Central memory CD8-positive, alpha-beta T cell (primary cell): ENCODE measurements at regions not wholly inside any gene's neighbourhood (a gene's known extent, or its start where the extent isn't known, plus 50 kb on each side); places are given as distances from the start of the nearest gene placed in this dataset.
A peak's percentile ranks its signal among the peaks of the same experiment; 100 is the strongest.

Source experiments
- ATAC-seq: fragments of 150-1000 bp; cut with Tn5 transposase; replicated peaks from 2 replicates; pipeline ENCODE4 v1.10.0; 2022; ENCODE audit warnings: mild to moderate bottlenecking, moderate FRiP score, moderate number of reproducible peaks; ENCODE audit not compliant: poor library complexity, severe bottlenecking; ENCODE audit errors: extremely low read depth
- DNase-seq, 2 donors: peaks; one replicate each; pipeline ENCODE4 v3.0.0; 2021; ENCODE audit warnings: low spot score in 2 of 2
- H3K27ac Mint-ChIP-seq: one replicate; pipeline ENCODE4 v1.8.0; 2022; ENCODE audit warnings: low read depth, mild to moderate bottlenecking, moderate library complexity, mixed read lengths
- H3K27me3 Mint-ChIP-seq: one replicate; pipeline ENCODE4 v1.8.0; 2022; ENCODE audit warnings: mixed read lengths
- H3K36me3 Mint-ChIP-seq: one replicate; pipeline ENCODE4 v1.8.0; 2022; ENCODE audit warnings: mild to moderate bottlenecking, moderate library complexity, mixed read lengths; ENCODE audit not compliant: insufficient read depth
- H3K4me1 Mint-ChIP-seq: one replicate; pipeline ENCODE4 v1.8.0; 2022; ENCODE audit warnings: mixed read lengths
- H3K4me3 Mint-ChIP-seq: one replicate; pipeline ENCODE4 v1.8.0; 2022; ENCODE audit warnings: mild to moderate bottlenecking, moderate library complexity, mixed read lengths
- H3K9me3 Mint-ChIP-seq: one replicate; pipeline ENCODE4 v1.8.0; 2022; ENCODE audit warnings: mixed read lengths

GRCh38 chr6:156700440-156701057, 76.6 kb upstream of the ARID1B start:
- ATAC-seq = no peak
- H3K27me3 Mint-ChIP-seq = peaks cover 42% of the 10 kb centered on the region

GRCh38 chr6:156699935-156700334, 77.2 kb upstream of the ARID1B start:
- Mint-ChIP-seq H3K27ac (no peak overlapping the region), H3K4me1 (no peaks in the 10 kb centered on the region)

More at GRCh38 chr6:156700440-156701057, 76.6 kb upstream of the ARID1B start:
- Mint-ChIP-seq H3K4me1 (no peaks in the 10 kb centered on the region), H3K9me3 (no peaks in the 10 kb centered on the region), H3K4me3 (no peak overlapping the region), H3K27ac (no peak overlapping the region), H3K36me3 (peaks cover 2% of the 10 kb centered on the region)
- no peak for DNase-seq

GRCh38 chr6:156699017-156699421, 78.2 kb upstream of the ARID1B start:
- ATAC-seq (no peak), DNase-seq (no peak)
- no peaks in the 10 kb centered on the region for H3K4me1 Mint-ChIP-seq
- H3K9me3 Mint-ChIP-seq = no peaks in the 10 kb centered on the region
- H3K36me3 Mint-ChIP-seq = peaks cover 2% of the 10 kb centered on the region
- peaks cover 46% of the 10 kb centered on the region for H3K27me3 Mint-ChIP-seq
- no peak overlapping the region for H3K27ac Mint-ChIP-seq
- H3K4me3 Mint-ChIP-seq = no peak overlapping the region

More at GRCh38 chr6:156699935-156700334, 77.2 kb upstream of the ARID1B start:
- no peak for DNase-seq
- peaks cover 2% of the 10 kb centered on the region for H3K36me3 Mint-ChIP-seq
- no peak for ATAC-seq
- no peaks in the 10 kb centered on the region for H3K9me3 Mint-ChIP-seq
- peaks cover 39% of the 10 kb centered on the region for H3K27me3 Mint-ChIP-seq
- no peak overlapping the region for H3K4me3 Mint-ChIP-seq

GRCh38 chr6:156698239-156699016, 78.8 kb upstream of the ARID1B start:
- ATAC-seq (peak; percentile 58), DNase-seq (no peak)
- Mint-ChIP-seq H3K4me1 (no peaks in the 10 kb centered on the region), H3K36me3 (peaks cover 2% of the 10 kb centered on the region), H3K27me3 (peaks cover 46% of the 10 kb centered on the region), H3K9me3 (no peaks in the 10 kb centered on the region), H3K27ac (no peak overlapping the region), H3K4me3 (no peak overlapping the region)

DNA sequence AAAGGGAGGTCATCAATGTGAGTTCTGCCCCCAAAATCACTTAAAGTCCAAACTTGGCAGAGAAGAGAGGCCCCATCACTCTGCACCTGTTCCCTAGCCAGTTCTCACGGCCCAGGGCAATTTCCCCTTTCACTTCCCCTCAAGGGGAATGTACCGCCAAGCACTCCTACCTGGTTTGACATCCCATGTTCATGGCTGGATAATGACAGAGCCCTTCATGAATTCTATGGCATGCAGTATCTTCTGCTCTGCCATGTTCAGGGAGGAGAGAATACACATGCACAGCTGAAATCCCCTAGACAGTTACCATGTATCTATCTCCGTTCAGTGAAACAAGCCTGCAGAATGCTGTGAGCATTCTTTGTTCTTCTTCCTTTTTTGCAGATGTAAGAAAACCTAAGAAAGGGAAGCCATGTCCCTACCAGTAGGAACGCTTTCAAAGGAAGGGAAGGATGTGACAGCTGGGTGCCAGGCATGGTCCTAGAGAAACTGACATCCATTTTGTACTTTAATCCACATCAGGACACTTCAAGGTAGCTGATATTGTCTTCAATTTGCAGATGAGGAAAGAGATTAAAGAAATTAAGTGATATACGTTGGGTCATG, 79.8 kb upstream of the ARID1B start:
- no peaks in the 10 kb centered on the region for H3K9me3 Mint-ChIP-seq
- peaks cover 2% of the 10 kb centered on the region for H3K36me3 Mint-ChIP-seq
- peaks cover 46% of the 10 kb centered on the region for H3K27me3 Mint-ChIP-seq
- ATAC-seq (no peak), DNase-seq (no peak)
- H3K4me3 Mint-ChIP-seq = no peak overlapping the region
- no peak overlapping the region for H3K27ac Mint-ChIP-seq
- H3K4me1 Mint-ChIP-seq = no peaks in the 10 kb centered on the region

- H3K27ac Mint-ChIP-seq = no peak overlapping the region
- ATAC-seq = no peak
- H3K4me3 Mint-ChIP-seq = no peak overlapping the region
Measured at GRCh38 chr6:156695742-156696141, 81.4 kb upstream of the ARID1B start.

DNA sequence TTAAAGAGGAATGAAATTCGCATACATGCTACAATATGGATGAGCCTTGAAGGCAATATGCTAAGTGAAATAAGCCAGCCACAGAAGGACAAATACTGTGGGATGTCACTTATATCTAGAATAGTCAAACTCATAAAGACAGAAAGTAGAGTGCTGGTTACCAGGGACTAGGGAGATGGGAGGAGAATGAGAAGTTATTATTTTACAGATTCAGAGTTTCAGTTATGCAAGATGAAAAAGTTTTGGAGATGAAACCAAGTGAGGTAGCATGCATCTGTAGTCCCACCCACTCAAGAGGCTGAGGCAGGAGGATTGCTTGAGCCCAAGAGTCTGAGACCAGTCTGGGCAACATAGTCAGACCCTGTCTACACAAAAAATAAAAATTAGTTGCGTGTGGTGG, 82.5 kb upstream of the ARID1B start:
- H3K4me1 Mint-ChIP-seq = no peaks in the 10 kb centered on the region
- DNase-seq = no peak
- H3K9me3 Mint-ChIP-seq = no peaks in the 10 kb centered on the region
- no peak overlapping the region for H3K27ac Mint-ChIP-seq
- H3K27me3 Mint-ChIP-seq = peaks cover 45% of the 10 kb centered on the region
- no peaks in the 10 kb centered on the region for H3K36me3 Mint-ChIP-seq
- ATAC-seq = no peak
- no peak overlapping the region for H3K4me3 Mint-ChIP-seq

More at GRCh38 chr6:156695742-156696141, 81.4 kb upstream of the ARID1B start:
- peaks cover 46% of the 10 kb centered on the region for H3K27me3 Mint-ChIP-seq
- no peak for DNase-seq
- H3K36me3 Mint-ChIP-seq = no peaks in the 10 kb centered on the region
- H3K4me1 Mint-ChIP-seq = no peaks in the 10 kb centered on the region
- H3K9me3 Mint-ChIP-seq = no peaks in the 10 kb centered on the region

- no peaks in the 10 kb centered on the region for H3K9me3 Mint-ChIP-seq
- H3K27ac Mint-ChIP-seq = no peak overlapping the region
- ATAC-seq (no peak), DNase-seq (no peak)
- no peak overlapping the region for H3K4me3 Mint-ChIP-seq
- H3K36me3 Mint-ChIP-seq = peaks cover 10% of the 10 kb centered on the region
- H3K27me3 Mint-ChIP-seq = peaks cover 15% of the 10 kb centered on the region
- H3K4me1 Mint-ChIP-seq = peaks cover 11% of the 10 kb centered on the region
Measured at GRCh38 chr6:156691018-156691417, 86.2 kb upstream of the ARID1B start.

DNA sequence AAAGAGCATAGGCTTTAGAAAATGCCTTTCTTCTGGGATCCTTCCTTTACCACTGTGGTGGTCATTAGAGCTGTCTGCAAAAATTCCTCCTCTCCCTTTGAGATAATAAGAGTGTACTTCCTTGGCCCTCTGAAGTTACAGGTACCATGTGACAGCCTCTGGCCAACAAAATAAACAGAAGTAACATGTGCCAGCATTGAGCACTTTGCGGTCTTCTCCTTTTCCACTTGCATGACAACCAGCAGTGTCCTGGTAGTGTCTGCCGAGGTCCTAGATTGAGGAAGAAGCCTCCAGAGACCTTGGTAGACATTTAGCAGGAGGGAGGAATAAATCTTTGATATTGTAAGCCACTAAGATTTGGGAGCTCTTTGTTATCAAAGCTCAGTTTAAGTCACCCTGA, 87.5 kb upstream of the ARID1B start:
- H3K4me3 Mint-ChIP-seq = no peak overlapping the region
- H3K9me3 Mint-ChIP-seq = no peaks in the 10 kb centered on the region
- ATAC-seq = no peak
- peaks cover 15% of the 10 kb centered on the region for H3K4me1 Mint-ChIP-seq
- no peak overlapping the region for H3K27ac Mint-ChIP-seq
- H3K36me3 Mint-ChIP-seq = peaks cover 10% of the 10 kb centered on the region
- peaks cover 7% of the 10 kb centered on the region for H3K27me3 Mint-ChIP-seq
- DNase-seq = no peak

DNA sequence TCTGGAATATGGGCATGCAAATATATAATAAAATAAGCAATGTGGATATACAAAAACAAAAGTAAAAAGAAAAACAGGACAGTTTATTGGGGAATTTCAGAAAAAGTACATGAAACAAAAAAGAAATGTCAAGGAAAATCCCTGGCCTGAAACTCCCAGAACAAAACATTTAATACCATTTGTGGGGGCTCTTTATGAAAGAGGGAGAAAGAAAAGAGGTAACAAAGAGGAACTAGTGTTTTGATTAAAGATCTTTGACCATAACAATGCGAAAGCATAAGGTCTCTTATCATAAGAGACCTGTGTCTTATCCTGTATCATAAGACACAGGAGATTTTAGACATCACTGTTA, 88.6 kb upstream of the ARID1B start:
- Mint-ChIP-seq H3K27ac (no peak overlapping the region), H3K4me3 (no peak overlapping the region)

GRCh38 chr6:156687789-156688619, 89.2 kb upstream of the ARID1B start:
- DNase-seq (no peak), ATAC-seq (no peak)
- H3K27me3 Mint-ChIP-seq = peaks cover 7% of the 10 kb centered on the region
- no peaks in the 10 kb centered on the region for H3K9me3 Mint-ChIP-seq
- peak overlapping the region; percentile 80 for H3K4me3 Mint-ChIP-seq
- peaks cover 15% of the 10 kb centered on the region for H3K4me1 Mint-ChIP-seq
- no peak overlapping the region for H3K27ac Mint-ChIP-seq
- H3K36me3 Mint-ChIP-seq = peaks cover 10% of the 10 kb centered on the region

More for the DNA sequence above, 88.6 kb upstream of the ARID1B start:
- Mint-ChIP-seq H3K36me3 (peaks cover 10% of the 10 kb centered on the region), H3K27me3 (peaks cover 1% of the 10 kb centered on the region), H3K4me1 (peaks cover 15% of the 10 kb centered on the region), H3K9me3 (no peaks in the 10 kb centered on the region)
- ATAC-seq (no peak), DNase-seq (no peak)

GRCh38 chr6:156686995-156687788, 90.0 kb upstream of the ARID1B start:
- Mint-ChIP-seq H3K4me1 (peaks cover 15% of the 10 kb centered on the region), H3K9me3 (no peaks in the 10 kb centered on the region), H3K4me3 (peak overlapping the region; percentile 80), H3K27ac (peak overlapping the region; percentile 85), H3K36me3 (peaks cover 10% of the 10 kb centered on the region), H3K27me3 (peaks cover 10% of the 10 kb centered on the region)
- DNase-seq = peak; percentile 64 to 66
- peak; percentile 90 for ATAC-seq
